ENCODE measurements at regions not wholly inside any gene's neighbourhood (a gene's known extent, or its start where the extent isn't known, plus 50 kb on each side); places are given as distances from the start of the nearest gene placed in this dataset.

DNA sequence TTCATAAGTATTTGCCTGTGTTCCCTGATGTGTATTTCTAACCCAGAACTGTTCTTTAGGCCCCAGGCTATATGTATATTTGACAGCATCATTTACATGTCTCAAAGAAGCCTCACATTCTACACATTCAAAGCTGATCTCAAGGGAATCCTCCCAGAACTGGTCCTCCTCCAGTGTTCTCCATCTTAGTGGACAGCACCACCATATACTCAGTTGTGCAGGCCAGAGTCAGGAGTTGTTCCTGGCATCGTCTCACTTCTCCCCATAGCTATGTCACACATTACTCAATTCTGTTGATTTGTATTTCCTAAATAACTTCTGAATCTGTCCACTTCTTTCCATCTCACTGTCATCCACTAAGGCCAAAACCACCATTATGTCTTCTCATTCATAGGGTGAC, 82.8 kb upstream of the TRPC3 start:
- TF ChIP-seq ARNT2 (CRISPR knock-in tag; IDR thresholded peaks at IDR 0.05; ENCODE audit: low read depth) (no peak), CHD4 (IDR thresholded peaks at IDR 0.05; ENCODE audit: borderline replicate concordance, low read length) (no peak), ZNF781 (CRISPR knock-in tag; IDR thresholded peaks at IDR 0.05; ENCODE audit: borderline replicate concordance, not compliant biosample characterization) (no peak), POLR2AphosphoS5 (IDR thresholded peaks at IDR 0.05; ENCODE audit: low read depth, low read length) (no peak), SMAD1 (CRISPR knock-in tag; IDR thresholded peaks at IDR 0.05; ENCODE audit: borderline replicate concordance, low read depth) (no peak)

All from HepG2 (cell line).